Mesenchymal stem cell (in vitro differentiated cells and primary cell): ENCODE measurements at regions not wholly inside any gene's neighbourhood (a gene's known extent, or its start where the extent isn't known, plus 50 kb on each side); places are given as distances from the start of the nearest gene placed in this dataset.

ENCODE experiments used
- DNase-seq: peaks from one replicate; pipeline ENCODE4 v3.0.0-alpha.2; 2013
- H2AFZ ChIP-seq: one replicate; pipeline ENCODE4 v1.6.1; 2013; ENCODE audit warnings: low read depth, mild to moderate bottlenecking, control low read depth, inconsistent platforms, low read length, moderate library complexity
- H2AK5ac ChIP-seq: 2 replicates; pipeline ENCODE4 v1.6.1; 2013; ENCODE audit warnings: low read length, moderate library complexity, mild to moderate bottlenecking, inconsistent platforms; ENCODE audit not compliant: severe bottlenecking
- H2BK120ac ChIP-seq: one replicate; pipeline ENCODE4 v1.6.1; 2013; ENCODE audit warnings: low read depth, mild to moderate bottlenecking, inconsistent platforms, low read length, moderate library complexity
- H2BK12ac ChIP-seq, 2 experiments: one replicate each; pipeline ENCODE4 v1.6.1; 2013; ENCODE audit warnings: inconsistent platforms in 2 of 2, low read length in 2 of 2, mild to moderate bottlenecking in 2 of 2, moderate library complexity in 2 of 2, control low read depth in 1 of 2
- H2BK15ac ChIP-seq: one replicate; pipeline ENCODE4 v1.6.1; 2013; ENCODE audit warnings: mild to moderate bottlenecking, low read depth, inconsistent platforms; ENCODE audit not compliant: poor library complexity, severe bottlenecking
- H2BK5ac ChIP-seq: 2 replicates; pipeline ENCODE4 v1.6.1; 2013; ENCODE audit warnings: low read depth, mild to moderate bottlenecking, low read length, control low read depth, inconsistent platforms; ENCODE audit not compliant: poor library complexity, severe bottlenecking
- H3K14ac ChIP-seq, 2 experiments: one replicate each; pipeline ENCODE4 v1.6.1; 2013; ENCODE audit warnings: inconsistent platforms in 2 of 2, low read length in 2 of 2, control low read depth in 1 of 2, mild to moderate bottlenecking in 1 of 2, moderate library complexity in 1 of 2
- H3K18ac ChIP-seq, 2 experiments: one replicate each; pipeline ENCODE4 v1.6.1; 2013; ENCODE audit warnings: inconsistent platforms in 2 of 2, low read length in 2 of 2, control low read depth in 1 of 2, low read depth in 1 of 2, mild to moderate bottlenecking in 1 of 2
- H3K23ac ChIP-seq, 2 experiments: one replicate each; pipeline ENCODE4 v1.6.1; 2013; ENCODE audit warnings: inconsistent platforms in 2 of 2, low read length in 2 of 2, mild to moderate bottlenecking in 2 of 2, moderate library complexity in 2 of 2, control low read depth in 1 of 2
- H3K27ac ChIP-seq: 2 replicates; pipeline ENCODE4 v1.5.1; 2013; ENCODE audit warnings: mild to moderate bottlenecking, moderate library complexity, low read length, control low read depth, inconsistent platforms; ENCODE audit not compliant: poor library complexity, severe bottlenecking
- H3K27me3 ChIP-seq, 2 experiments: 2 replicates each; pipeline versions ENCODE4 v1.6.1 to v1.7.0; 2013; ENCODE audit warnings: low read length in 2 of 2, mild to moderate bottlenecking in 2 of 2, moderate library complexity in 2 of 2, control low read depth in 1 of 2, inconsistent platforms in 1 of 2; ENCODE audit not compliant: control insufficient read depth in 1 of 2, insufficient read depth in 1 of 2
- H3K36me3 ChIP-seq, 2 experiments: 2 replicates each; pipeline versions ENCODE4 v1.6.1 to v1.7.0; 2013; ENCODE audit warnings: low read length in 2 of 2, control low read depth in 1 of 2, inconsistent platforms in 1 of 2, low read depth in 1 of 2, mild to moderate bottlenecking in 1 of 2; ENCODE audit not compliant: insufficient read depth in 2 of 2, control insufficient read depth in 1 of 2
- H3K4ac ChIP-seq, 2 experiments: one replicate each; pipeline ENCODE4 v1.6.1; 2013; ENCODE audit warnings: inconsistent platforms in 2 of 2, low read length in 2 of 2, mild to moderate bottlenecking in 2 of 2, moderate library complexity in 2 of 2, control low read depth in 1 of 2, low read depth in 1 of 2
- H3K4me1 ChIP-seq: 2 replicates; pipeline ENCODE4 v1.6.1; 2013; ENCODE audit warnings: low read depth, low read length, control low read depth; ENCODE audit not compliant: control insufficient read depth, insufficient read depth
- H3K4me2 ChIP-seq: 2 replicates; pipeline ENCODE4 v1.6.1; 2013; ENCODE audit warnings: low read length, mild to moderate bottlenecking, inconsistent platforms; ENCODE audit not compliant: poor library complexity, severe bottlenecking
- H3K4me3 ChIP-seq, 2 experiments: 2 replicates each; pipeline versions ENCODE4 v1.5.1 to v1.7.0; 2013; ENCODE audit warnings: low read length in 2 of 2, mild to moderate bottlenecking in 2 of 2, control low read depth in 1 of 2, low read depth in 1 of 2; ENCODE audit not compliant: insufficient read depth in 1 of 2
- H3K79me1 ChIP-seq: replicated peaks from 2 replicates; pipeline ENCODE4 v1.6.1; 2013; ENCODE audit warnings: mild to moderate bottlenecking, control low read depth, low read length, inconsistent platforms; ENCODE audit not compliant: poor library complexity, severe bottlenecking
- H3K9ac ChIP-seq: 2 replicates; pipeline ENCODE4 v1.7.0; 2013; ENCODE audit warnings: mild to moderate bottlenecking, low read length, moderate library complexity
- H3K9me3 ChIP-seq: 2 replicates; pipeline ENCODE4 v1.7.0; 2013; ENCODE audit warnings: mild to moderate bottlenecking, low read length; ENCODE audit not compliant: control insufficient read depth
- H4K8ac ChIP-seq: one replicate; pipeline ENCODE4 v1.6.1; 2013; ENCODE audit warnings: inconsistent platforms, mild to moderate bottlenecking, low read length, moderate library complexity
- H4K91ac ChIP-seq: one replicate; pipeline ENCODE4 v1.6.1; 2013; ENCODE audit warnings: mild to moderate bottlenecking, low read length, inconsistent platforms
- WGBS: methylation state at CpG from one replicate; pipeline ENCODE4 v1.1.7; 2013; ENCODE audit warnings: mixed read lengths; 5-methylcytosine and 5-hydroxymethylcytosine counted together

DNA sequence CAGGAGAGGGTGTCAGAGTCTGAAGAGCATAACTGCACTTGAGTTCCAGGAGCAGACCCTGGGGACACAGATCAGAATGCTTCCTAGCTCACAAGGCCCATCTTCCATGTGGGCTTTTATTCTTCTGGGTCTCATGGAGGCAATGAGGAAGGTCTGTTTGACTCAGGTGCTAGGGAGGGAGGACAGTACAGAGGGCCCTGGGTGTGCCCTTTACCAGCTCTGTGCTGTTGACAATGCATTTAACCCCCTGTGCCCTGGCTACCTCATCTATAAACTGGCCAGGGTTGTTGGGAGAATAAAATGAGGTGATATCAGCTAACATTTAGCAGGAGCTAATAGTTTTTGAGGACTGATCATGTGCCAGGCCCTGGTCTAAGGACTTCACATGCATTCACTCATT lies 318.0 kb downstream of the DMAC1 start:
- no peak overlapping the region for H3K4ac ChIP-seq
- H4K91ac ChIP-seq = no peak overlapping the region
- no peak overlapping the region for H2BK5ac ChIP-seq
- H3K79me1 ChIP-seq = no peaks in the 10 kb centered on the region
- H2AK5ac ChIP-seq = no peak overlapping the region
- H2BK12ac ChIP-seq = no peak overlapping the region
- no peak overlapping the region for H3K4me2 ChIP-seq
- H3K18ac ChIP-seq = no peak overlapping the region
- H3K9me3 ChIP-seq = no peaks in the 10 kb centered on the region
- H3K14ac ChIP-seq = no peak overlapping the region
- H3K27me3 ChIP-seq = no peaks in the 10 kb centered on the region
- no peaks in the 10 kb centered on the region for H3K36me3 ChIP-seq
- no peak overlapping the region for H2AFZ ChIP-seq
- H3K9ac ChIP-seq = no peak overlapping the region
- no peak overlapping the region for H2BK15ac ChIP-seq
- no peaks in the 10 kb centered on the region for H3K4me1 ChIP-seq
- no peak overlapping the region for H3K27ac ChIP-seq
- H3K4me3 ChIP-seq = no peak overlapping the region
- no peak overlapping the region for H3K23ac ChIP-seq
- no peak overlapping the region for H4K8ac ChIP-seq
- H2BK120ac ChIP-seq = no peak overlapping the region
- no peak for DNase-seq

GRCh38 chr9:7479300-7479699 lies 320.3 kb downstream of the DMAC1 start:
- no peak overlapping the region for H3K23ac ChIP-seq
- H3K9me3 ChIP-seq = no peaks in the 10 kb centered on the region
- peak; percentile 16 for DNase-seq
- H3K4me2 ChIP-seq = no peak overlapping the region
- no peak overlapping the region for H2BK5ac ChIP-seq
- no peaks in the 10 kb centered on the region for H3K79me1 ChIP-seq
- peak overlapping the region; percentile 15 for H2BK120ac ChIP-seq
- H2BK15ac ChIP-seq = no peak overlapping the region
- H3K14ac ChIP-seq = no peak overlapping the region
- H2AK5ac ChIP-seq = no peak overlapping the region
- no peaks in the 10 kb centered on the region for H3K4me1 ChIP-seq
- H3K4ac ChIP-seq = no peak overlapping the region
- WGBS = 34% methylated on average over 1 of the region's 4 CpGs
- no peaks in the 10 kb centered on the region for H3K36me3 ChIP-seq
- H3K27me3 ChIP-seq = peaks cover 0 to 3% of the 10 kb centered on the region in 2 experiments
- H2BK12ac ChIP-seq = no peak overlapping the region
- H3K9ac ChIP-seq = no peak overlapping the region
- no peak overlapping the region for H3K27ac ChIP-seq
- H4K8ac ChIP-seq = no peak overlapping the region
- no peak overlapping the region for H3K4me3 ChIP-seq
- no peak overlapping the region for H4K91ac ChIP-seq
- no peak overlapping the region for H3K18ac ChIP-seq
- H2AFZ ChIP-seq = no peak overlapping the region

DNA sequence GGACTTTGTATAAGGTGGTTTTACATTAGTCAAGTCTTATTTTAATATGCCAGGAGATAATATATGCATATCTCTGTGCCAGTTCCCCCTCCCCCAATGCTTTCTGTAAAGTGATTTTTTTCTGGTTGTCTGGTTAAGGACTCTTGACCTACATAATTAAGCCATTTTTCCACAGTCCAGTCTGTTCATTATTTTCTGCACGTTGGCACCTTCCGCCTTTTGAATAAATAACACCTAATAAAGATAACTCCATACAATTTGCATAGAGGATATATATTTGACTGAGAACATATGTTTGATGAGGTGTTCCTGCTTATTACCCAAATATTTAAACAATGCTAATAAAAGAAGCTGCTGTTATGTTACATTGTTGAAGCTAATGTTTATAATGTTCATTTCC lies 320.9 kb downstream of the DMAC1 start:
- H4K91ac ChIP-seq = no peak overlapping the region
- H3K4me3 ChIP-seq = no peak overlapping the region
- H2BK15ac ChIP-seq = no peak overlapping the region
- no peak overlapping the region for H3K18ac ChIP-seq
- H2BK120ac ChIP-seq = no peak overlapping the region
- DNase-seq = no peak
- no peaks in the 10 kb centered on the region for H3K79me1 ChIP-seq
- H3K27ac ChIP-seq = no peak overlapping the region
- no peak overlapping the region for H3K9ac ChIP-seq
- H3K4me2 ChIP-seq = no peak overlapping the region
- no peaks in the 10 kb centered on the region for H3K9me3 ChIP-seq
- no peak overlapping the region for H3K23ac ChIP-seq
- no peaks in the 10 kb centered on the region for H3K36me3 ChIP-seq
- no CpG with 5 or more reads among the region's 2 CpGs for WGBS
- H2AK5ac ChIP-seq = no peak overlapping the region
- H2BK5ac ChIP-seq = no peak overlapping the region
- peaks cover 0 to 3% of the 10 kb centered on the region in 2 experiments for H3K27me3 ChIP-seq
- no peak overlapping the region for H3K4ac ChIP-seq
- H2BK12ac ChIP-seq = no peak overlapping the region
- no peak overlapping the region for H3K14ac ChIP-seq
- no peak overlapping the region for H2AFZ ChIP-seq
- no peak overlapping the region for H4K8ac ChIP-seq
- H3K4me1 ChIP-seq = no peaks in the 10 kb centered on the region

DNA sequence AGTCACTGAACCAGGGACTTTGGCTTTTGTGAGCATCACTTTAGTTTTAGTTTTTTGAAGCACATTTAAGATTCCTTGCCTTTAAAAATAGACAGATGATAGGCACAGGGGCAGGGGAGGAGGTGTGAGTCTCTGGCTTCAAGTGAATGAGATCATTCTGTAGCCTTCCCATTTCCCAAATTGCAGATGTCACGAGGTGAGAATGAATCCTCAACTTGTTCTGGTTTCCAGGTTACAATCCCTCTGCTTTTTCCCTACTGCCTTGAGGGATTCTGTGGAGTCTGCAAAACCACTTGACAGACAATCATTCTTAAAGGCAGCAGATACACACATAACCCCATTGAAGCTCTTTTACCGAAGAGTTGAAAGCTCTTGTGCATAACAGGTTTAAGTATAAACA lies 332.4 kb downstream of the DMAC1 start:
- no peak overlapping the region for H2BK15ac ChIP-seq
- H3K4me1 ChIP-seq = no peaks in the 10 kb centered on the region
- H3K9me3 ChIP-seq = no peaks in the 10 kb centered on the region
- H3K4me3 ChIP-seq = no peak overlapping the region
- no peaks in the 10 kb centered on the region for H3K79me1 ChIP-seq
- no peak overlapping the region for H3K23ac ChIP-seq
- no peak overlapping the region for H2AK5ac ChIP-seq
- no peak overlapping the region for H3K18ac ChIP-seq
- WGBS = 66% methylated on average over 2 of the region's 2 CpGs
- H3K27me3 ChIP-seq = peaks cover 0 to 29% of the 10 kb centered on the region in 2 experiments
- DNase-seq = no peak
- H3K14ac ChIP-seq = no peak overlapping the region
- no peak overlapping the region for H2AFZ ChIP-seq
- H3K4me2 ChIP-seq = no peak overlapping the region
- no peaks in the 10 kb centered on the region for H3K36me3 ChIP-seq
- H2BK12ac ChIP-seq = no peak overlapping the region
- no peak overlapping the region for H2BK120ac ChIP-seq
- H3K9ac ChIP-seq = no peak overlapping the region
- no peak overlapping the region for H4K91ac ChIP-seq
- no peak overlapping the region for H3K27ac ChIP-seq
- H4K8ac ChIP-seq = no peak overlapping the region
- no peak overlapping the region for H3K4ac ChIP-seq
- H2BK5ac ChIP-seq = no peak overlapping the region
